GM21786 (cell line): ENCODE measurements at regions not wholly inside any gene's neighbourhood (a gene's known extent, or its start where the extent isn't known, plus 50 kb on each side); places are given as distances from the start of the nearest gene placed in this dataset.
"Not testable (repeated sequence)": the region's sequence is repeated elsewhere in the genome, so short reads cannot be mapped to it uniquely, and the experiment has no call there.

ENCODE experiments used
- ATAC-seq: cut with Tn5 transposase; IDR thresholded peaks from one replicate; pipeline ENCODE4 v1.9.1; 2021; ENCODE audit not compliant: unreplicated experiment

DNA sequence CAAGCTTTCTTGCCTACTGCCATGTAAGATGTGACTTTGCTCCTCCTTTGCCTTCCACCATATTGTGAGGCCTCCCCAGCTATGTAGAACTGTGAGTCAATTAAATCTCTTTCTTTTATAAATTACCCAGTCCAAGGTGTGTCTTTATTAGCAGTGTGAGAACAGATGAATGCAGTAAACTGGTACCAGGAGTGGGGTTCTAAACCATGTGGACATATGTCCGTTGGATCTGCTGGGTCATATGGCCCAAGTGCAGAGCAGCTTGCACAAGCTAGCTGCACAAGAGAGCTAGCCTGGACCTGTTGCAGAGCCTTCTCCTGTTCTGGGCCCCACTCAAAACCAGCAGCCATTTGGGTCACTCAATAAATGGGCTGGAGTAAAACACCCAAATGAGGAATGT is 177.1 kb downstream of the HIPK3 start:
- no peak for ATAC-seq

DNA sequence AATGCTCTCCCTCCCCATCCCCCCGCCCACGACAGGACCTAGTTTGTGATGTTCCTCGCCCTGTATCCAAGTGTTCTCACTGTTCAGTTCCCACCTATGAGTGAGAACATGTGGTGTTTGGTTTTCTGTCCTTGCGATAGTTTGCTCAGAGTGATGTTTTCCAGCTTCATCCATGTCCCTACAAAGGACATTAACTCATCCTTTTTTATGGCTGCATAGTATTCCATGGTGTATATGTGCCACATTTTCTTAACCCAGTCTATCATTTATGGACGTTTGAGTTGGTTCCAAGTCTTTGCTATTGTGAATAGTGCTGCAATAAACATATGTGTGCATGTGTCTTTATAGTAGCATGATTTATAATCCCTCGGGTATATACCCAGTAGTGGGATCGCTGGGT is 171.3 kb downstream of the HIPK3 start:
- not testable (repeated sequence) for ATAC-seq

- no peak for ATAC-seq
These were observed 163.9 kb downstream of the HIPK3 start for GRCh38 chr11:33420959-33421566.

- no peak for ATAC-seq
These were observed 162.7 kb downstream of the HIPK3 start for GRCh38 chr11:33419924-33420323.

DNA sequence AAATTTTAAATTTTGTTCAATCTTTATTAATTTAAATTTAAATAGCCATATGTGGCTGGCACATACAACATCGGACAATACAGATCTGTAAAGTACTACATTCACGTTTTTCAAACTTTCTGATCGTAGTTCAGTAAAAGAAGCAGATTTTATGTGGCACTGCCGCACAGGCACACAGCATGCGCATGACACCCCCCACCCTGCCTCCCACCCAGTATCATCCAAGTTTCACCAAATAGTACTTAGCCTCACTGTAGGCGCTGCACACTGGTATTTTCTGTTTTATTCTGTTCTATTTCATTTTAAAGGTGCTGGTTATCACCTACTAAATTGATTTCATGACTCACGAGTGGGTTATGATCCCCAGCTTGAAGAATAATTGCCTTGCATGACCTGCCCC is 159.9 kb downstream of the HIPK3 start:
- ATAC-seq = no peak

- no peak for ATAC-seq
These were observed 156.1 kb downstream of the HIPK3 start for GRCh38 chr11:33413301-33413700.

- no peak for ATAC-seq
These were observed 155.1 kb downstream of the HIPK3 start for GRCh38 chr11:33412241-33412640.

GRCh38 chr11:33411751-33412150 is 154.6 kb downstream of the HIPK3 start:
- ATAC-seq = no peak

DNA sequence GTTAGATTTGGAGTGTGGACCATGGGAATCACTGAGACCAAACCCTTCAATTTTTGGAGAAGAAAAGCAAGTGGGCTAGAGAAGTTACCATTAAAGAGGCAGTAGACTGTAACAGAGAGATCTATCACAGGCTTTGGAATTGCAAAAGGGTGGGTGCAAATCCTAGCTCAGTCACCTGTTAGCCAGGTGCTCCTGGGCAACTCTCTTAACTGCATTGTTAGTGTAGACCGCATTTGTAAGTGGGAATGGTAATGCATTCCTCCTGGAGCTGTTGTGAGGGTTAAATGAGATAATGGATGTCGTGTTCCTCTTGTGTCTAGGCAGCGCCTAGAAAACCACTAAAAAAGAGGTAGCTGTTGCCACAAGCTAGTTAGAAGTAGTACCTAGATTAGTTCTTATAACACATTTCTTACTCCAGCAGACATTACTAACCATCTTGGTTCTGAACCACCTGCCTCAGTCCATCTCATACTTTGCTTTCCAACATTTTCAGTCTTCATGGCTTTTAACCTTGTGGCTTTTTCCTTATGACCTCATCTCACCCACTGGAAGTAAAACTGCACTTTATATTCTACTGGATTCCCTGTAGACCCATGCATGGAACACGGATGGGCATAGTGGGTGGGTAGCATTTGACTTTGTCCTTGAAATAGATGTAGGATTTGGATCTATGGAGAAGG is 153.0 kb downstream of the HIPK3 start:
- ATAC-seq = no peak
